K562 (cell line): ENCODE measurements at regions not wholly inside any gene's neighbourhood (a gene's known extent, or its start where the extent isn't known, plus 50 kb on each side); places are given as distances from the start of the nearest gene placed in this dataset.

Source experiments
- ATAC-seq: fragments of 200-7000 bp; cut with Tn5 transposase; 3 replicates; pipeline ENCODE4 v1.9.1; 2020; ENCODE audit warnings: moderate library complexity
- BruUV-seq: library from RNA; stranded (reverse); fragments of 400-500 nt; replicated peaks from 2 replicates; lab custom pipeline; 2021; lab: Mats Ljungman, UMichigan
- CTCF ChIA-PET: fragments of 300-600 bp; formaldehyde crosslinking; extraction: SDS; loops from one replicate; lab custom pipeline; 2021; ENCODE audit warnings: low intra/inter-chr PET ratio; lab: Yijun Ruan, JAX
- POLR2A ChIA-PET: fragments of 300-600, 350-650 bp; sonication (Branson Sonifier 250); formaldehyde crosslinking; extraction: SDS; loops from one replicate; lab custom pipeline; 2021; ENCODE audit warnings: antibody characterized with exemption, inconsistent platforms; lab: Yijun Ruan, JAX
- DNase-seq, 4 experiments: peaks; one replicate each; pipeline versions ENCODE4 v3.0.0 to v3.0.0-alpha.2; 2011 to 2018; ENCODE audit warnings: low spot score in 3 of 4, mixed read lengths in 3 of 4; ENCODE audit errors: extremely low read depth in 1 of 4
- FAIRE-seq: peaks from 2 replicates; lab custom pipeline; 2011; peaks lifted over from hg19 to GRCh38; lab: Jason Lieb, UNC
- H2AFZ ChIP-seq: 2 replicates; pipeline ENCODE4 v1.6.0; 2011; ENCODE audit warnings: low read depth, low read length, control low read depth, inconsistent platforms
- H3K27ac ChIP-seq: fragments of 200-600 bp; 3 replicates; pipeline ENCODE4 v1.8.0; 2011; ENCODE audit warnings: low read depth, mild to moderate bottlenecking, control low read depth, inconsistent platforms, low read length, moderate library complexity, mixed read lengths; ENCODE audit errors: extremely low read depth
- H3K27me3 ChIP-seq, 2 experiments: fragments of 300-600 bp in 1 of 2; 2 replicates in 1 of 2; 3 replicates in 1 of 2; pipeline versions ENCODE4 v1.6.0 to v1.8.0; 2011; ENCODE audit warnings: inconsistent platforms in 2 of 2, low read length in 2 of 2, mild to moderate bottlenecking in 1 of 2, mixed read lengths in 1 of 2, moderate library complexity in 1 of 2; ENCODE audit not compliant: control insufficient read depth in 2 of 2, insufficient read depth in 2 of 2
- H3K36me3 ChIP-seq: fragments of 300-600 bp; 3 replicates; pipeline ENCODE4 v1.8.0; 2011; ENCODE audit warnings: mild to moderate bottlenecking, low read length, inconsistent platforms; ENCODE audit not compliant: control insufficient read depth, insufficient read depth
- H3K4me1 ChIP-seq, 2 experiments: fragments of 200-600 bp in 1 of 2; replicated peaks in 1 of 2; 2 replicates in 1 of 2; 3 replicates in 1 of 2; pipeline versions ENCODE4 v1.5.1 to v1.8.0; 2011; ENCODE audit warnings: inconsistent platforms in 2 of 2, low read length in 2 of 2, mild to moderate bottlenecking in 1 of 2, mixed read lengths in 1 of 2, moderate library complexity in 1 of 2; ENCODE audit not compliant: control insufficient read depth in 2 of 2, insufficient read depth in 2 of 2
- H3K4me2 ChIP-seq: 2 replicates; pipeline ENCODE4 v1.6.1; 2011; ENCODE audit warnings: low read length, control low read depth, inconsistent platforms, mixed read lengths; ENCODE audit not compliant: insufficient read depth
- H3K4me3 ChIP-seq: fragments of 200-600 bp; sonication (generic), shearing (Covaris generic); 2 replicates; pipeline ENCODE4 v1.5.1; 2016; ENCODE audit warnings: control low read depth, inconsistent platforms
- H3K79me2 ChIP-seq: fragments of 200-600 bp; 3 replicates; pipeline ENCODE4 v1.8.0; 2011; ENCODE audit warnings: low read length, inconsistent platforms; ENCODE audit not compliant: control insufficient read depth, insufficient read depth
- H3K9ac ChIP-seq, 2 experiments: 2 replicates each; pipeline versions ENCODE4 v1.6.0 to v1.6.1; 2011; ENCODE audit warnings: low read depth in 2 of 2, low read length in 2 of 2, control low read depth in 1 of 2, inconsistent platforms in 1 of 2, mild to moderate bottlenecking in 1 of 2, mixed read lengths in 1 of 2; ENCODE audit not compliant: insufficient read depth in 1 of 2
- H3K9me1 ChIP-seq: one replicate; pipeline ENCODE4 v1.6.0; 2011; ENCODE audit warnings: inconsistent platforms, mild to moderate bottlenecking, low read length, moderate library complexity; ENCODE audit not compliant: control insufficient read depth, insufficient read depth
- H3K9me3 ChIP-seq: replicated peaks from 2 replicates; pipeline ENCODE4 v1.5.1; 2011; ENCODE audit warnings: low read depth, low read length, inconsistent platforms; ENCODE audit not compliant: control insufficient read depth, insufficient read depth
- H4K20me1 ChIP-seq: replicated peaks from 2 replicates; pipeline ENCODE4 v1.6.1; 2011; ENCODE audit warnings: low read length, inconsistent platforms, mixed read lengths; ENCODE audit not compliant: control insufficient read depth, insufficient read depth
- ERF ChIP-seq: fragments of 450-650 bp; formaldehyde crosslinking; IDR thresholded peaks from 2 replicates; pipeline ENCODE4 v1.4.0; 2020; ENCODE audit warnings: mild to moderate bottlenecking, mixed read lengths
- ETV1 ChIP-seq: fragments of 450-650 bp; conservative IDR thresholded peaks from 2 replicates; pipeline ENCODE4 v1.6.1; 2016; ENCODE audit warnings: missing genetic modification characterization, control low read depth, low read depth, missing compliant biosample characterization
- FOXA1 ChIP-seq: fragments of 450-650 bp; IDR thresholded peaks from 2 replicates; pipeline ENCODE4 v1.6.1; 2016; ENCODE audit warnings: mild to moderate bottlenecking, borderline replicate concordance
- HDAC6 ChIP-seq: IDR thresholded peaks from 2 replicates; pipeline ENCODE4 v1.6.1; 2012; ENCODE audit warnings: low read depth, mild to moderate bottlenecking, control low read depth, inconsistent platforms, low read length, moderate library complexity
- MEF2A ChIP-seq: IDR thresholded peaks from 2 replicates; pipeline ENCODE4 v1.6.1; 2011; ENCODE audit warnings: low read depth, mild to moderate bottlenecking, low read length, moderate library complexity; ENCODE audit not compliant: control insufficient read depth
- MXD1 ChIP-seq: fragments of 250-450 bp; sonication (Bioruptor Pico); IDR thresholded peaks from 2 replicates; pipeline ENCODE4 v1.8.0; 2021; ENCODE audit warnings: borderline replicate concordance, mild to moderate bottlenecking, moderate library complexity; ENCODE audit not compliant: poor library complexity, severe bottlenecking
- NR2C2 ChIP-seq, 2 experiments: fragments of 200-800 bp in 1 of 2; sonication (Bioruptor generic) in 1 of 2; sonication (generic) in 1 of 2; formaldehyde crosslinking in 1 of 2; IDR thresholded peaks; 2 replicates each; pipeline versions ENCODE4 v1.6.1 to v1.8.0; 2016 to 2022; ENCODE audit warnings: mild to moderate bottlenecking in 1 of 2, missing compliant biosample characterization in 1 of 2, missing genetic modification characterization in 1 of 2, missing genetic modification reagents in 1 of 2
- SMAD3 ChIP-seq: fragments of 450-650 bp; formaldehyde crosslinking; conservative IDR thresholded peaks from 2 replicates; pipeline ENCODE4 v1.4.0; 2020; ENCODE audit warnings: mild to moderate bottlenecking
- SNAPC5 ChIP-seq: fragments of 250-450 bp; sonication (Bioruptor Pico); IDR thresholded peaks from 2 replicates; pipeline ENCODE4 v1.8.0; 2021; ENCODE audit warnings: moderate library complexity, mild to moderate bottlenecking, inconsistent platforms
- TFE3 ChIP-seq: fragments of 450-650 bp; formaldehyde crosslinking; IDR thresholded peaks from 2 replicates; pipeline ENCODE4 v1.4.0; 2020; ENCODE audit warnings: mild to moderate bottlenecking, mixed read lengths
- THRB ChIP-seq: fragments of 450-650 bp; formaldehyde crosslinking; conservative IDR thresholded peaks from 2 replicates; pipeline ENCODE4 v1.4.0; 2022; ENCODE audit warnings: mild to moderate bottlenecking, missing genetic modification characterization
- WGBS: fragments of 100-300 bp; shearing (Covaris generic); methylation state at CpG from one replicate; pipeline ENCODE4 v1.1.6; 2016; ENCODE audit warnings: low coverage, mixed read lengths; ENCODE audit not compliant: insufficient coverage; ENCODE audit errors: missing lambda C conversion rate; 5-methylcytosine and 5-hydroxymethylcytosine counted together
- in situ Hi-C: fragments of 300-500 bp; cut with MboI; formaldehyde crosslinking; loops from 4 replicates; pipeline ENCODE4 v1.15.0; 2018; ENCODE audit warnings: inconsistent platforms, mixed read lengths
- intact Hi-C: fragments of 100-400 bp; cut with micrococcal nuclease; formaldehyde crosslinking; loops from 2 replicates; pipeline ENCODE4 v1.14.2; 2022

- no peak overlapping the region for H2AFZ ChIP-seq
- in situ Hi-C loops (no loop called here), intact Hi-C loops (no loop called here)
- no peak for DNase-seq
- no peak overlapping the region for H3K9ac ChIP-seq
- no peak for ATAC-seq
- ChIA-PET CTCF (no interaction called here), POLR2A (no interaction called here)
- H3K27ac ChIP-seq: no peak overlapping the region
- H3K4me2 ChIP-seq: no peak overlapping the region
- no peaks in the 10 kb centered on the region for H4K20me1 ChIP-seq
- H3K36me3 ChIP-seq: no peaks in the 10 kb centered on the region
- no peak for FAIRE-seq
- no peaks in the 10 kb centered on the region for H3K9me3 ChIP-seq
- peaks cover 0 to 3% of the 10 kb centered on the region in 2 experiments; a peak in 1 of 5 replicates for H3K27me3 ChIP-seq
- WGBS: 6% methylated on average over 4 of the region's 4 CpGs
- no peaks in the 10 kb centered on the region for H3K4me1 ChIP-seq
- no peaks in the 10 kb centered on the region for H3K9me1 ChIP-seq
- no TSS peak for BruUV-seq
- H3K4me3 ChIP-seq: no peak overlapping the region
- no peaks in the 10 kb centered on the region for H3K79me2 ChIP-seq
- TF ChIP-seq MXD1 (CRISPR knock-in tag): no peak
Observed at GRCh38 chr4:26076000-26076587, 162.1 kb downstream of the SMIM20 start.

GRCh38 chr4:26076896-26077295, 162.9 kb downstream of the SMIM20 start:
- in situ Hi-C loops (no loop called here), intact Hi-C loops (no loop called here)
- 0% methylated on average over 4 of the region's 4 CpGs for WGBS
- no peak overlapping the region for H3K27ac ChIP-seq
- H2AFZ ChIP-seq: no peak overlapping the region
- no peaks in the 10 kb centered on the region for H3K4me1 ChIP-seq
- H3K9me1 ChIP-seq: no peaks in the 10 kb centered on the region
- H3K4me3 ChIP-seq: no peak overlapping the region
- H3K27me3 ChIP-seq: peaks cover 0 to 6% of the 10 kb centered on the region in 2 experiments; a peak in 1 of 5 replicates
- ATAC-seq (no peak), DNase-seq (no peak), FAIRE-seq (no peak)
- POLR2A ChIA-PET: interaction anchor here (0.7 kb wide), 1 partner anchor 8 kb away, joined by 3 read pairs; no protein-coding TSS in a partner anchor
- no peaks in the 10 kb centered on the region for H4K20me1 ChIP-seq
- no TSS peak for BruUV-seq
- H3K4me2 ChIP-seq: no peak overlapping the region
- H3K9ac ChIP-seq: no peak overlapping the region
- no peaks in the 10 kb centered on the region for H3K79me2 ChIP-seq
- no peaks in the 10 kb centered on the region for H3K36me3 ChIP-seq
- CTCF ChIA-PET: no interaction called here
- no peaks in the 10 kb centered on the region for H3K9me3 ChIP-seq
- TF ChIP-seq MEF2A (no peak), SMAD3 (CRISPR knock-in tag) (no peak), FOXA1 (no peak), THRB (CRISPR knock-in tag) (no peak), TFE3 (CRISPR knock-in tag) (no peak), NR2C2 (CRISPR knock-in tag; IDR thresholded peaks at IDR 0.05) (no peak), NR2C2 (tag; IDR thresholded peaks at IDR 0.05) (no peak), ERF (CRISPR knock-in tag) (no peak), HDAC6 (no peak), ETV1 (tag) (no peak), SNAPC5 (no peak)
